ENCODE measurements at regions not wholly inside any gene's neighbourhood (a gene's known extent, or its start where the extent isn't known, plus 50 kb on each side); places are given as distances from the start of the nearest gene placed in this dataset.

DNA sequence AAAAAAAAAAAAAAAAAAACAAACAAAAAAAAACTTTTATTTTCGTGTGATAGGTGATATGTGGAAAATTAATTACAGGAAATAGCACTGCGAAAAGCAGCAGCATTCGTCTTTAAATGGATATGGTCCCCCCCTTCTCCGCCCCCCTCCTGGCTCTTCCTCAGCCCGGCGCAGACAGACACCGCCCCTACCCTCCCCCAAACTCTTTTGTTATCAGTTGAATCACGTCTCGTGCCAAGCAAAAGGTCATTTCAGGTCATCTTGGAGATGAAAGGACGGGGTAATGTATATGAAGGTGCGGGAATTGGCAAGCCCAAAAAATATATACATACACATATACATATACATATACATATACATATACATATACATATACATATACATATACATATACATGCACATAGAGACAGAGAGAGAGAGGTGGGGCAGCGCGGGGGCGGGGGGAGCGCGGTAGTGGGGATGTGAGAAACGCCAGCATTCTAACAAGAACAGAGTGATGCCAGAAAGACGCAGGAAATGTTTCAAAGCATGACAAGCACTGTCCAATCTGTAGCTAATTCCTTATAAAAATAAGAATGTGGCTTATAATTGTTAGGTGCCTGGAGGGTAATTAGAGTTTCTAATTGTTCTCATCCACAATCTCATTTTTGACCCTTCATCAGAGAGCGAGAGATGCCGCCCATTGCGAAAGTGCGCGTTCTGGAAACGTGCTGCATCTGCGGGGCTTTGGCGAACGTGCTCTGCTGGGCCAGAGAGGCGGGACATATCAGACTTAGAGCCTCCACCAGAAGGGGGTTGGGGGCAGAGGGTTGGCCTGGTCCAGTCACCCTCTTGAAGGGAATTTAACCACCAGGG is 214.5 kb upstream of the UBASH3B start:
- Histone ChIP-seq H3K4me3 (peak overlapping the region; percentile 54 to 94), H3K27ac (peak overlapping the region; percentile 2 to 74 (median 60)), H3K4me1 (peaks cover 0 to 25% (median 0%) of the 10 kb centered on the region in 3 donors), H3K36me3 (no peaks in the 10 kb centered on the region), H3K27me3 (no peaks in the 10 kb centered on the region), H3K9me3 (no peaks in the 10 kb centered on the region)
- 5 to 9% methylated on average over 15 to 22 of the region's 28 CpGs for WGBS, 2 donors (ENCODE audit: low coverage in 1 of 2)
- TF ChIP-seq, protein P1, sequence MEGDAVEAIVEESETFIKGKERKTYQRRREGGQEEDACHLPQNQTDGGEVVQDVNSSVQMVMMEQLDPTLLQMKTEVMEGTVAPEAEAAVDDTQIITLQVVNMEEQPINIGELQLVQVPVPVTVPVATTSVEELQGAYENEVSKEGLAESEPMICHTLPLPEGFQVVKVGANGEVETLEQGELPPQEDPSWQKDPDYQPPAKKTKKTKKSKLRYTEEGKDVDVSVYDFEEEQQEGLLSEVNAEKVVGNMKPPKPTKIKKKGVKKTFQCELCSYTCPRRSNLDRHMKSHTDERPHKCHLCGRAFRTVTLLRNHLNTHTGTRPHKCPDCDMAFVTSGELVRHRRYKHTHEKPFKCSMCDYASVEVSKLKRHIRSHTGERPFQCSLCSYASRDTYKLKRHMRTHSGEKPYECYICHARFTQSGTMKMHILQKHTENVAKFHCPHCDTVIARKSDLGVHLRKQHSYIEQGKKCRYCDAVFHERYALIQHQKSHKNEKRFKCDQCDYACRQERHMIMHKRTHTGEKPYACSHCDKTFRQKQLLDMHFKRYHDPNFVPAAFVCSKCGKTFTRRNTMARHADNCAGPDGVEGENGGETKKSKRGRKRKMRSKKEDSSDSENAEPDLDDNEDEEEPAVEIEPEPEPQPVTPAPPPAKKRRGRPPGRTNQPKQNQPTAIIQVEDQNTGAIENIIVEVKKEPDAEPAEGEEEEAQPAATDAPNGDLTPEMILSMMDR (IDR thresholded peaks at IDR 0.05), result no peak
- TF ChIP-seq POLR2AphosphoS5 (IDR thresholded peaks at IDR 0.05) (no peak), POLR2A (IDR thresholded peaks at IDR 0.05) (no peak), EP300 (IDR thresholded peaks at IDR 0.05) (no peak)
- peak; percentile 27 for ATAC-seq

DNA sequence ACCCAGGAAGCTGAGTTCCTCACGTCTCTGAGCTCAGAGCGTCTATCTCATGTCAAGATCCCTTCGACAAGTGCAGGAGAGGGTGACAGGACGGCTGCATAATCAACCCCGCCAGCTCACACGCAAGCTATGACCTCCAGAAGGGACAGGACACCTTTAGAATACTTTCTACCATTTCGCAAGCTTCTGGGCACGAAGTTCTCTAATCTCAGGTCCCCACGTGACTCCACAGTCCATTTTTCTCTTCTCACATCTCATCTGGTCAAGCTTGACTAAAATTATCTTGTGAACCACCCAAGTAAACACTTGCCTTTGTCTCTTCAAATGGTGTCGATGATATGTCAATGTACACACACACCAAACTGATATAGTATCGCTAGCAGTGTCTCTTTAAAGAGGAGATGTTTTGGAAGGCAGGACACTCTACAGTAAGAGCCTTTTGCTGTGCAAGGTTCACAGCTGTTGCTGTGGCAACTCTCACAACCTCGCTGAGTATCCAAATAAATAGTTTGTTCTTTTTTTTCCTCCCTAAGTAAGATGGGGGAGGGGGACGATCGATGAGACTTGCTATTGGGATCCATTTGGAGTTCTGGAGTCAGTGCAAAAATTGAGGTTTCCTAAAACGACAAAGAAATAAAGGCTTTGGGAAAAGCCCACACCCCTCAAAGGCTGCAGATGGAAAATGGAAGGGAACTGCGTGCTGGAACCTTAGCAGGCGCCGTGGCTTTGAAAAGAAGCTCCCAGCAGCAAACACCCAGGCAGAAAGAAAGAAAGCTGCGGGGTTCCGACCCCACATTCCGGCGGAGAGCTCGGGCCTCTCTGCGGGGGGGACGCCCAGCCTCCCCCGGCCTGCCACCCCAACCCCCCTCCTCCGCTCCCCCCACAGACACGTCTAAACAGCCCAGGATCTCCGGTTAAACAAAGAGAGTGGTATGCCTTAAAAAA is 215.4 kb upstream of the UBASH3B start:
- Histone ChIP-seq H3K9me3 (no peaks in the 10 kb centered on the region), H3K27ac (peak overlapping the region; percentile 45 to 76 (median 73)), H3K4me3 (peak overlapping the region; percentile 54 to 94), H3K36me3 (no peaks in the 10 kb centered on the region), H3K4me1 (peaks cover 0 to 25% (median 0%) of the 10 kb centered on the region in 3 donors), H3K27me3 (no peaks in the 10 kb centered on the region)
- TF ChIP-seq POLR2AphosphoS5 (IDR thresholded peaks at IDR 0.05) (peak; percentile 14), EP300 (IDR thresholded peaks at IDR 0.05) (no peak)
- ATAC-seq, result peak; percentile 75
- WGBS, 2 donors (ENCODE audit: low coverage in 1 of 2), result 12 to 44% methylated on average over 15 to 22 of the region's 29 CpGs

DNA sequence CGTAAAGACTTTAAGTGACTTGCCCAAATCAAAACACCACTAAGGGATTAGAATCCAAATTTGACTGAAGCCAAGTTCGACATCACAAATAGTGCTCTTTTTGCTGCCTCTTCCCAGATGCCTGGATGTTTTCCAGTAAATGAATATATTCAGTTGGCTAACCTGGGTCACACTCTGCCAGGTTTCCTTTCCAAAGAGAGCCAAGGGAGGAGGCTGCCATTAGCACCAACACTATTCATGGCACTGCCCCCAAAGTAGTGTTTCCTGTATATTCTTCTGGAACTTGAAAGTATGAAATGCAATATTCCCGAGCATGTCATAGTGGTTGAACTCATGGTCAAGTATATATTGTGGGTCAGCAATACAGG is 219.3 kb upstream of the UBASH3B start:
- no peaks in the 10 kb centered on the region for H3K27me3 ChIP-seq
- H3K27ac ChIP-seq, result no peak overlapping the region
- H3K4me3 ChIP-seq, result no peak overlapping the region
- no peaks in the 10 kb centered on the region for H3K36me3 ChIP-seq
- 61 to 73% methylated on average over 3 of the region's 3 CpGs for WGBS, 2 donors (ENCODE audit: low coverage in 1 of 2)
- TF ChIP-seq, protein P1 (IDR thresholded peaks at IDR 0.05), result no peak
- TF ChIP-seq POLR2A (IDR thresholded peaks at IDR 0.05) (no peak), POLR2AphosphoS5 (IDR thresholded peaks at IDR 0.05) (no peak), EP300 (IDR thresholded peaks at IDR 0.05) (no peak)
- no peaks in the 10 kb centered on the region for H3K9me3 ChIP-seq
- ATAC-seq, result no peak
- peaks cover 0 to 18% (median 0%) of the 10 kb centered on the region in 3 donors for H3K4me1 ChIP-seq

DNA sequence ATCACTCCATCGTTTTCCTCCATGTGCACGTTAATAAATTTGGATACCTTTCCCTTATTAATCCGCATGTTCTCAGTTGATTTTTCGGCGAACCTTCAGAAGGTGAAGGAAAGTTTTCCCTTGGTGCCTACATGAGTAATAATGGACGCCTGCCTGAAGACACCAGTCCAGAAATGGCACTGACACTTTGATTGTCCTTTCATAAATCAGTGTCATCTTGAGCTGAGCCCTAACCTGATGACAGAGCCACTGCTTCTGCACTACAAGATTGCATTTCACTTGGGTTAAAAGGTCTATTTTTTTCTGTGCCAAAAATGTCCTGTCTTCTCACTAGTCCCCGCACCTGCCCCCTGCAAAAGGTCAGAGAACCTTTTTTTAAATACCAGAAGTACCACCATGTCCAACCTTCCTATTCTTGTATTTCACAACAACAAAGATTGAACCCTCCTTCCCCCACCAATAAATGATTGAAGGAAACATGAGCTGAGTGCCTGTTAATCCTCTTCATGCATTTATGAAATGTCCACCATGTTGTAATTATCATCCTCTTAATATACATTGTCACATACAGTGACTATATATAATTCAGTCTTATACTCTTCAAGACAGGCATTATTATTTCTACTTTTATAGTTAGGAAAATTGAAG is 219.9 kb upstream of the UBASH3B start:
- Histone ChIP-seq H3K4me1 (peaks cover 0 to 13% (median 0%) of the 10 kb centered on the region in 3 donors), H3K27ac (no peak overlapping the region), H3K27me3 (no peaks in the 10 kb centered on the region), H3K4me3 (no peak overlapping the region), H3K9me3 (no peaks in the 10 kb centered on the region), H3K36me3 (no peaks in the 10 kb centered on the region)
- TF ChIP-seq EP300 (IDR thresholded peaks at IDR 0.05), result no peak
- no peak for TF ChIP-seq POLR2AphosphoS5 (IDR thresholded peaks at IDR 0.05)
- no peak for TF ChIP-seq POLR2A (IDR thresholded peaks at IDR 0.05)
- TF ChIP-seq, protein P1 (IDR thresholded peaks at IDR 0.05), result no peak
- WGBS, 2 donors (ENCODE audit: low coverage in 1 of 2), result 88 to 91% methylated on average over 4 to 7 of the region's 7 CpGs
- no peak for ATAC-seq

DNA sequence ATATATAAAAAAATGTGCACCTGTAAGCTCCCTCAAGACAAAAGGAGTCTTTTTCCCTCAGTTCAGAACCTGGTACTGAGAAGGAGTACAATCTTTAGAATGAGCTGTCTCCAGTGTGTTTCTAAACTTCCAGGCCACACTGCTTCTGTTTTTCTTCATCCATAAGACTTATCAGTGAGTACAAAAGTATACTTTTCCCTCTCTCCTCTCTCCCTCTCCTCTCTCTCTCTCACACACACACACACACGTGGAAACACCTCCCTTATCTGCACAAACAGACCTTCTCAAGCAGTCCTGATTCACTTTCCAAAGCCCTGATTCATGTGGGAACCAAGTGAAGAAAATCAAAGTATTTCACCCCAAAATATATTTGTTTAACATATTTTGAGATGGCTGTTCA is 220.7 kb upstream of the UBASH3B start:
- WGBS, 2 donors (ENCODE audit: low coverage in 1 of 2), result 24 to 67% methylated on average over 1 of the region's 1 CpG
- peaks cover 0 to 5% (median 0%) of the 10 kb centered on the region in 3 donors for H3K4me1 ChIP-seq
- ATAC-seq, result no peak

More for the DNA sequence above, 220.7 kb upstream of the UBASH3B start:
- no peaks in the 10 kb centered on the region for H3K36me3 ChIP-seq
- H3K27me3 ChIP-seq, result no peaks in the 10 kb centered on the region
- H3K4me3 ChIP-seq, result no peak overlapping the region
- no peak overlapping the region for H3K27ac ChIP-seq
- TF ChIP-seq POLR2A (IDR thresholded peaks at IDR 0.05) (no peak), POLR2AphosphoS5 (IDR thresholded peaks at IDR 0.05) (no peak), EP300 (IDR thresholded peaks at IDR 0.05) (no peak)
- TF ChIP-seq, protein P1 (IDR thresholded peaks at IDR 0.05), result no peak
- H3K9me3 ChIP-seq, result no peaks in the 10 kb centered on the region
